ENCODE measurements at regions not wholly inside any gene's neighbourhood (a gene's known extent, or its start where the extent isn't known, plus 50 kb on each side); places are given as distances from the start of the nearest gene placed in this dataset.

GRCh38 chr2:7837237-7837760 lies 844.6 kb upstream of the ID2 start:
- no peak for TF ChIP-seq REST (IDR thresholded peaks at IDR 0.05; ENCODE audit: insufficient read depth in 1 of 2, low read depth in 2 of 2, low read length in 2 of 2)
- no peak for TF ChIP-seq POLR2AphosphoS5 (IDR thresholded peaks at IDR 0.05; ENCODE audit: low read depth, low read length)
